ENCODE measurements at regions not wholly inside any gene's neighbourhood (a gene's known extent, or its start where the extent isn't known, plus 50 kb on each side); places are given as distances from the start of the nearest gene placed in this dataset.
"Not testable (repeated sequence)": the region's sequence is repeated elsewhere in the genome, so short reads cannot be mapped to it uniquely, and the experiment has no call there.

DNA sequence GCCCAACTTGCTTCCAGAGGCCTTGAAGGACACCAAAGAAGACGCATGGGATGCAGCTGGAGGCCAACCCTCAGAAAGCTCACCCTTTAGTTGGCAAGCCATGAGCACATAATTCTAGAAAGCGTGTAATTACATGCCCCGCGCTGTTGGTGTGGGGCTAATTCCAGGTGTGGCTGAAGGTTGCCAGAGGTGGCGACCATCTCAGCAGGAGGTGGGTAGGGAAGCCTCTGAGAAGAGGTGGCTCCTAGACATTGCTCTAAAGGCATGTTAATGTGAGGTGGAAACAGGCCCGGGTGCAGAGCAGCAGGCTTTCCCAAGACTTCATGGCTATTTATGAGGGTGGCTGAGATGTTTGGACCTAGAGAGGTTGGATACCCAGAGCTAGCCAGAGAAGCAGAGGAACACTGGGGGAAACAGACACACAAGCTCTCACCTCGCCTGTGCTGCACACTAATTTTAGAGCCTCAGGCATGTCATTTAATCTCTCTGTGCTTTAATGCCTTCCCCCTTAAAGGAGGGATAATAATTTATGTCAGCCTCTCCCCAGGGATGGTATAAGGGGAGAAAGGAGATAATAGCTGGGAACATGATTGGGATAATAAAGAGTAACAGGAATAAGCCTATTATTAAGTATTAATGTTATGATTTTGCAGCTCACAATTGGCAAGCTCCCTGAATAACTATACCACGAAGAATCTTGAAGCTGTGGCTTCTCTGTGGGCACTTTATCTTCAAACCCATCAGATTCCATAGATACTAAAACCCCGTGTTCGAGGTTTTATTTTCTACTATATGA is 60.0 kb upstream of the HELT start:
- no peak for DNase-seq (ENCODE audit: extremely low read depth, low read depth)

GRCh38 chr4:184958923-184959210 is 59.4 kb upstream of the HELT start:
- no peak for DNase-seq (ENCODE audit: extremely low read depth, low read depth)
- TF ChIP-seq CTCF (IDR thresholded peaks at IDR 0.05; ENCODE audit: low read depth, low read length), result no peak

More for the DNA sequence above, 60.0 kb upstream of the HELT start:
- TF ChIP-seq CTCF (IDR thresholded peaks at IDR 0.05; ENCODE audit: low read depth, low read length), result no peak

DNA sequence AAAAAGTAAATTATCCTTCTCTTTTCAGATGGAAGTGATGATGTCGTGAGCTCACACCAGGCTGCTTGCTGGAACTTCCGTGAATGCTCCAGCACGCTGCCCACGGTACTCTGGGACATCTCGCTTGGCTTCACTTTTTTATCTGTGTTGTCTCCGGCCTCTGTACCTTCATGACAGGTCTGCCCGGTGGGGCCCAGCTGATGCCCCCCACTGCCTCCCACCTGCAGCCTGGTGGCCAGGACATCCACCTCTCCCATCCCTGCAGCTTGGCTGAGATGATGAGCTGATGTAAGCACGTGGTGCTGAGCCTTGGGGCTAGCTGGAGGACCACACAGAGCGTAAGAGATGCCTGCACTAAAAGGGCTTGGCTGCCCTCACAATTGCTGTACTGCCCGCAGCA is 59.0 kb upstream of the HELT start:
- TF ChIP-seq CTCF (IDR thresholded peaks at IDR 0.05; ENCODE audit: low read depth, low read length), result no peak
- DNase-seq (ENCODE audit: extremely low read depth, low read depth), result no peak

- DNase-seq (ENCODE audit: extremely low read depth, low read depth), result no peak
- no peak for TF ChIP-seq CTCF (IDR thresholded peaks at IDR 0.05; ENCODE audit: low read depth, low read length)
Measured at GRCh38 chr4:184959786-184960185, 58.5 kb upstream of the HELT start.

- TF ChIP-seq CTCF (IDR thresholded peaks at IDR 0.05; ENCODE audit: low read depth, low read length), result no peak
- no peak for DNase-seq (ENCODE audit: extremely low read depth, low read depth)
Measured at GRCh38 chr4:184960505-184960971, 57.8 kb upstream of the HELT start.

DNA sequence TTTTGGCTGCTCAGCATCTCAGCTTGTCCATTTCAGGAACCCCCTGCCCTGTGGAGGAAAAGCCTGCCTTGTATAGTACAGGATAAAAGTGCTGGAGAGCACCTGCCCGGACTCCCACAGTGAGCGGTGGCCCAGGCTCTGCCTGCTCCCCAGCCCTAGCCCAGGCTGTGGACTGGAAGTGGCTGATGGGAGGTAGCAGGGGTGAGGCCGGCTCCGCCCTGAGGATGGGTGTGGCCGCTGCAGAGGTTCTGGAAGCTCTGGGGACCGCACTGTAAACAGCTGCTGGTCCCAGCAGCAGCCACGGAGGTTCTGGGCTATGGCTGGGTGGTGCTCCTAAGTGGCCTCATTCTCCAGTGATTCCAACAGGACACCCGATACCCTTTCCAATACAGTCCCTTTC is 56.6 kb upstream of the HELT start:
- DNase-seq (ENCODE audit: extremely low read depth, low read depth), result no peak
- no peak for TF ChIP-seq CTCF (IDR thresholded peaks at IDR 0.05; ENCODE audit: low read depth, low read length)

DNA sequence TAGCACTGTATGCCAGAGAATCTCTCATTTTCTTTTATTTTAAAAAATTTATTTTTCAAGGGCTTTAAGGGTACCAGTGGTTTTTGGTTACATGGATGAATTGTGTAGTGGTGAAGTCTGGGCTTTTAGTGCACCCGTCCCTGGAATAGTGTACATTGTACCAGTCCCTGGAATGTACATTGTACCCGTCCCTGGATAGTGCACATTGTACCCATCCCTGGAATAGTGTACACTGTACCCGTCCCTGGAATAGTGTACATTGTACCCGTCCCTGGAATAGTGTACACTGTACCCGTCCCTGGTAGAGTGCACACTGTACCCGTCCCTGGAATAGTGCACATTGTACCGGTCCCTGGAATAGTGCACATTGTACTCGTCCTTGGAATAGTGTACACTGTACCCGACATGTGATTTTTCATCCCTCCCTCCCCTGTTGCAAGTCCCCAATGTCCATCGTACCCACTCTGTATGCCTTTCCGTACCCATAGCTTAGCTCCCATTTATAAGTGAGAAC is 56.1 kb upstream of the HELT start:
- DNase-seq (ENCODE audit: extremely low read depth, low read depth), result no peak
- no peak for TF ChIP-seq CTCF (IDR thresholded peaks at IDR 0.05; ENCODE audit: low read depth, low read length)

GRCh38 chr4:184965230-184966050 is 52.9 kb upstream of the HELT start:
- not testable (repeated sequence) for DNase-seq (ENCODE audit: extremely low read depth, low read depth)

GRCh38 chr4:184966051-184966691 is 52.1 kb upstream of the HELT start:
- DNase-seq (ENCODE audit: extremely low read depth, low read depth), result not testable (repeated sequence)

- DNase-seq (ENCODE audit: extremely low read depth, low read depth), result not testable (repeated sequence)
Measured at GRCh38 chr4:184967699-184968098, 50.6 kb upstream of the HELT start.

Data from AG09319 (cell line).